Adrenal gland (tissue), 9 donors: ENCODE measurements at regions not wholly inside any gene's neighbourhood (a gene's known extent, or its start where the extent isn't known, plus 50 kb on each side); places are given as distances from the start of the nearest gene placed in this dataset.

Source experiments
- DNase-seq, 7 donors: peaks; one replicate each; pipeline ENCODE4 v3.0.0-alpha.2; 2019 to 2020
- H3K27ac ChIP-seq, 5 donors: fragments of 200-600 bp; sonication (generic) in 4 of 5; 1 replicate in 3 of 5; 2 replicates in 2 of 5; pipeline versions ENCODE4 v1.5.1 to v1.8.0; 2016 to 2020; ENCODE audit warnings: mild to moderate bottlenecking in 1 of 5
- H3K27me3 ChIP-seq: fragments of 200-600 bp; 2 replicates; pipeline ENCODE4 v1.8.0; 2021
- H3K36me3 ChIP-seq, 2 donors: fragments of 200-600 bp; replicated peaks in 1 of 2; 1 replicate in 1 of 2; 2 replicates in 1 of 2; pipeline versions ENCODE4 v1.5.1 to v1.8.0; 2018 to 2022
- H3K4me1 ChIP-seq, 2 donors: fragments of 200-600 bp; replicated peaks in 1 of 2; 1 replicate in 1 of 2; 2 replicates in 1 of 2; pipeline versions ENCODE4 v1.5.1 to v1.8.0; 2018 to 2021
- H3K4me3 ChIP-seq, 4 donors: fragments of 200-600 bp; sonication (generic) in 3 of 4; one replicate each; pipeline ENCODE4 v1.5.1; 2016 to 2018
- H3K9me3 ChIP-seq, 3 donors: fragments of 200-600 bp; sonication (generic) in 1 of 3; replicated peaks in 1 of 3; 1 replicate in 2 of 3; 2 replicates in 1 of 3; pipeline versions ENCODE4 v1.5.1 to v1.8.0; 2016 to 2021
- POLR2A ChIP-seq, 2 donors: fragments of 450-650 bp; IDR thresholded peaks; one replicate each; pipeline ENCODE4 v1.6.1; 2017; ENCODE audit warnings: antibody characterized with exemption in 2 of 2, mild to moderate bottlenecking in 2 of 2, moderate library complexity in 1 of 2
- WGBS, 4 donors: extraction: QIAGEN DNeasy Blood & Tissue Kit in 2 of 4; methylation state at CpG; one replicate each; pipeline versions ENCODE4 v1.1.5 to v1.1.7; 2013 to 2017; 5-methylcytosine and 5-hydroxymethylcytosine counted together
- intact Hi-C, 2 donors: fragments of 100-400 bp; cut with DNase I; formaldehyde crosslinking; loops; one replicate each; pipeline versions ENCODE4 v1.14.1 to v1.15.0; 2022 to 2023
- TF ChIP-seq, protein P1 (sequence below), 6 experiments: fragments of 450-650 bp in 4 of 6; fragments of 200-600 bp in 2 of 6; sonication (generic) in 1 of 6; IDR thresholded peaks; 1 replicate in 5 of 6; 2 replicates in 1 of 6; pipeline versions ENCODE4 v1.5.1 to v1.8.0; 2016 to 2021; ENCODE audit warnings: antibody characterized with exemption in 6 of 6, mild to moderate bottlenecking in 2 of 6, moderate library complexity in 1 of 6
- donor health status: healthy with polysubstance abuse.
- donor health status: Bipolar disorder and iron deficiency.
- donor health status: DM: yes; HTN: yes; CAD: no.
- donor health status: DM: no; HTN: no; CAD: no.
- donor health status: DM: no; HTN: no; CAD: no.

DNA sequence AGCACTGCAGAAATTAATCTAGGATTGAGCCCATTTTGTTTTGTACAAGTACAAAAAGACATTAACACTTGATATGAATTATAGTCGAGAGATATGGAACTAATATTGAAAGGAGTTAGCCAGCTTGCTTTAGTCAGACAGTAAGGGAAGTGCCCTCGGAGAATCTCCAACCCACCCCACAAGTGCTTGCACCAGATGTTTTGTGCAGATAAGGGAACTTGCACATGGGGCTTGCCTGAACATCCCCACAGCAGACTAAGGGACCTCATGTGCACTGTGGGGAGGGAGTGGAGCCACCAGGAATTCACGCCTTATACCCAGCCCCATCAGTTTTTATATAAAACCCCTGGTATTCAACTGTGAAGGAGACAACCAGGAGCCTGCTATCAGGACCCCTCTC, 122.3 kb downstream of the EFHB start:
- DNase-seq = no peak
- Histone ChIP-seq H3K4me1 (no peaks in the 10 kb centered on the region), H3K36me3 (no peaks in the 10 kb centered on the region), H3K4me3 (no peak overlapping the region), H3K9me3 (no peaks in the 10 kb centered on the region), H3K27ac (no peak overlapping the region), H3K27me3 (no peaks in the 10 kb centered on the region)
- WGBS, 4 donors = 27 to 37% (median 31%) methylated on average over 3 of the region's 3 CpGs
- no peak for TF ChIP-seq POLR2A (IDR thresholded peaks at IDR 0.05)
- TF ChIP-seq, protein P1, sequence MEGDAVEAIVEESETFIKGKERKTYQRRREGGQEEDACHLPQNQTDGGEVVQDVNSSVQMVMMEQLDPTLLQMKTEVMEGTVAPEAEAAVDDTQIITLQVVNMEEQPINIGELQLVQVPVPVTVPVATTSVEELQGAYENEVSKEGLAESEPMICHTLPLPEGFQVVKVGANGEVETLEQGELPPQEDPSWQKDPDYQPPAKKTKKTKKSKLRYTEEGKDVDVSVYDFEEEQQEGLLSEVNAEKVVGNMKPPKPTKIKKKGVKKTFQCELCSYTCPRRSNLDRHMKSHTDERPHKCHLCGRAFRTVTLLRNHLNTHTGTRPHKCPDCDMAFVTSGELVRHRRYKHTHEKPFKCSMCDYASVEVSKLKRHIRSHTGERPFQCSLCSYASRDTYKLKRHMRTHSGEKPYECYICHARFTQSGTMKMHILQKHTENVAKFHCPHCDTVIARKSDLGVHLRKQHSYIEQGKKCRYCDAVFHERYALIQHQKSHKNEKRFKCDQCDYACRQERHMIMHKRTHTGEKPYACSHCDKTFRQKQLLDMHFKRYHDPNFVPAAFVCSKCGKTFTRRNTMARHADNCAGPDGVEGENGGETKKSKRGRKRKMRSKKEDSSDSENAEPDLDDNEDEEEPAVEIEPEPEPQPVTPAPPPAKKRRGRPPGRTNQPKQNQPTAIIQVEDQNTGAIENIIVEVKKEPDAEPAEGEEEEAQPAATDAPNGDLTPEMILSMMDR (IDR thresholded peaks at IDR 0.05) = no peak
- intact Hi-C loops = no loop called here

DNA sequence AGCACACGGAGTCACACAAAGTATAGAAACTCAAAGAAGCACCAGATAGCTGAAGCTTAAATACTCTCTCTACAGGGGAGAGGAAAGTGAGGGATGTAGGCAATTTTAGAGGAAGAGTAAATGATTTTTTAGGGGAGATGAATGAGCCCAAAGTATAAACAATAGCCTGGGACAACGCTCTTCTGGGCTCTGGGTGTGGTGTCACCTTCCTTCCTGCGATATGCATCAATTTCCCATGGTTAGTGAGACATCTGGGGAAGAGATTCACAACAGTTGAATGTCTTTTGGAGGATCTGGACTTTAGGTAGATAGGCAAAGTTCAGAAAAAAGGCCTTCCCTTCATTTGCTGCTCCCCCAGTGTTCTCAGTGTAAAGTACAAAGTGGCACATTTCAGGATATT, 125.2 kb downstream of the EFHB start:
- Histone ChIP-seq H3K4me3 (no peak overlapping the region), H3K27ac (no peak overlapping the region), H3K9me3 (no peaks in the 10 kb centered on the region), H3K36me3 (no peaks in the 10 kb centered on the region), H3K4me1 (no peaks in the 10 kb centered on the region), H3K27me3 (no peaks in the 10 kb centered on the region)
- no peak for TF ChIP-seq POLR2A (IDR thresholded peaks at IDR 0.05)
- TF ChIP-seq, protein P1 (IDR thresholded peaks at IDR 0.05) = no peak
- DNase-seq = no peak
- intact Hi-C loops = no loop called here
- 59 to 69% (median 66%) methylated on average over 3 of the region's 3 CpGs for WGBS, 4 donors

DNA sequence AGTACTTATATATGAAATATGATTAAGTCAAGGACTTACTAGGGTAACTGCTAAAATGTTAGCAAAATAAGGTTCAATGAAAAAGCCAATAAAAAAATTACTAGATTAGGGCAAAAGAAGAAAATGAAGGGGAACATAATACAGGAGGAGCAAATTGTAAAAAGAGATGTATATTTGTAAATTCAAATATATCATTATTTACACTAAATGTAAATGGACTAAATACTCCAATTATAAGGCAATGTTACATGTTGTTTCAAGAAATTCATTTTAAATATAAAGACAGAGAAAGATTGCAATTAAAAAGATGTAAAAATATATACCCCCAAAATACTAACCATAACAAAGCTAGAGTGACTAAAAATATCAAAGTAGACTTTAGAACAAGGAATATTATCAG, 134.1 kb downstream of the EFHB start:
- Histone ChIP-seq H3K9me3 (no peaks in the 10 kb centered on the region), H3K4me1 (no peaks in the 10 kb centered on the region), H3K36me3 (no peaks in the 10 kb centered on the region), H3K27ac (no peak overlapping the region), H3K4me3 (no peak overlapping the region), H3K27me3 (no peaks in the 10 kb centered on the region)
- no peak for TF ChIP-seq POLR2A (IDR thresholded peaks at IDR 0.05)
- TF ChIP-seq, protein P1 (IDR thresholded peaks at IDR 0.05) = no peak
- intact Hi-C loops = no loop called here
- DNase-seq = no peak

DNA sequence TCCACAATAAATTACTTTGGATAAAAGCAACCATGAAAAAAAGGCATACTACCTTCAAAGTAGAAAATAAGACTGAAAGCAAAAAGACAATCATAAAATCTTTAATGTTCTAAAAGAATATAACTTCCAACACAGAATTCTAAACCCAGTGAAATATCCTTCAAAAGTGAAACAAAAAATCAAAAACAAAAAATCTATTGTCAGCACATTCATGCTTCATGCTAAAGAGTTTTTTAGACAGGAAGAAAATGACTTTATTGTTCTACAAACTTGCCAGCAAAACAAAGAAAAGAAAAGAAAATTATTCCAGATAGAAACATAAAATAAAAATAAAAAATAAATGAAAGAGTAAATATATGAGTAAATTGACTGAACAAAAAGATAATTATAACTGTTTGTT, 134.9 kb downstream of the EFHB start:
- intact Hi-C loops = no loop called here
- H3K27me3 ChIP-seq = no peaks in the 10 kb centered on the region
- no peaks in the 10 kb centered on the region for H3K4me1 ChIP-seq
- no peaks in the 10 kb centered on the region for H3K36me3 ChIP-seq
- H3K27ac ChIP-seq = no peak overlapping the region
- DNase-seq = no peak
- TF ChIP-seq, protein P1 (IDR thresholded peaks at IDR 0.05) = no peak
- TF ChIP-seq POLR2A (IDR thresholded peaks at IDR 0.05) = no peak
- no peak overlapping the region for H3K4me3 ChIP-seq
- H3K9me3 ChIP-seq = no peaks in the 10 kb centered on the region
